ENCODE measurements at regions not wholly inside any gene's neighbourhood (a gene's known extent, or its start where the extent isn't known, plus 50 kb on each side); places are given as distances from the start of the nearest gene placed in this dataset.

- Histone ChIP-seq H3K4me2 (ENCODE audit: insufficient read depth, low read length) (no peak overlapping the region), H3K27ac (ENCODE audit: insufficient read depth, low read depth, low read length) (no peak overlapping the region), H3K9ac (replicated peaks; ENCODE audit: extremely low read depth, insufficient read depth, low read length) (no peak overlapping the region), H3K9me3 (replicated peaks; ENCODE audit: control insufficient read depth, insufficient read depth, low read length) (no peaks in the 10 kb centered on the region), H3K4me3 (replicated peaks in 1 of 3; ENCODE audit: insufficient read depth in 1 of 3, low read depth in 1 of 3, low read length in 3 of 3) (no peak overlapping the region), H3K79me2 (ENCODE audit: control insufficient read depth, insufficient read depth, low read length) (no peaks in the 10 kb centered on the region), H3K9me1 (replicated peaks; ENCODE audit: control insufficient read depth, extremely low read depth, insufficient read depth, low read length) (no peaks in the 10 kb centered on the region), H4K20me1 (replicated peaks; ENCODE audit: control insufficient read depth, extremely low read depth, insufficient read depth, low read length) (no peaks in the 10 kb centered on the region), H3K4me1 (ENCODE audit: control insufficient read depth, extremely low read depth, insufficient read depth, low read length) (no peaks in the 10 kb centered on the region), H3K27me3 (ENCODE audit: control insufficient read depth in 2 of 2, insufficient read depth in 2 of 2, low read length in 2 of 2) (no peaks in the 10 kb centered on the region), H2AFZ (ENCODE audit: low read depth, low read length) (no peak overlapping the region), H3K36me3 (ENCODE audit: control insufficient read depth in 2 of 2, extremely low read depth in 1 of 2, insufficient read depth in 2 of 2, low read length in 2 of 2) (no peaks in the 10 kb centered on the region)
- POLR2A ChIA-PET = no interaction called here
- no peak for FAIRE-seq
- TF ChIP-seq, protein P1, sequence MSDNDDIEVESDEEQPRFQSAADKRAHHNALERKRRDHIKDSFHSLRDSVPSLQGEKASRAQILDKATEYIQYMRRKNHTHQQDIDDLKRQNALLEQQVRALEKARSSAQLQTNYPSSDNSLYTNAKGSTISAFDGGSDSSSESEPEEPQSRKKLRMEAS (IDR thresholded peaks at IDR 0.05; ENCODE audit: insufficient read depth, insufficient read length) = no peak
- no peak for TF ChIP-seq EZH2 (IDR thresholded peaks at IDR 0.05; ENCODE audit: borderline replicate concordance, low read depth, low read length, severe bottlenecking)
- TF ChIP-seq MYC (IDR thresholded peaks at IDR 0.05; ENCODE audit: low read depth, low read length) = no peak
- no peak for TF ChIP-seq POLR2AphosphoS5 (IDR thresholded peaks at IDR 0.05; ENCODE audit: insufficient read depth, low read depth, low read length)
- TF ChIP-seq, protein P2, sequence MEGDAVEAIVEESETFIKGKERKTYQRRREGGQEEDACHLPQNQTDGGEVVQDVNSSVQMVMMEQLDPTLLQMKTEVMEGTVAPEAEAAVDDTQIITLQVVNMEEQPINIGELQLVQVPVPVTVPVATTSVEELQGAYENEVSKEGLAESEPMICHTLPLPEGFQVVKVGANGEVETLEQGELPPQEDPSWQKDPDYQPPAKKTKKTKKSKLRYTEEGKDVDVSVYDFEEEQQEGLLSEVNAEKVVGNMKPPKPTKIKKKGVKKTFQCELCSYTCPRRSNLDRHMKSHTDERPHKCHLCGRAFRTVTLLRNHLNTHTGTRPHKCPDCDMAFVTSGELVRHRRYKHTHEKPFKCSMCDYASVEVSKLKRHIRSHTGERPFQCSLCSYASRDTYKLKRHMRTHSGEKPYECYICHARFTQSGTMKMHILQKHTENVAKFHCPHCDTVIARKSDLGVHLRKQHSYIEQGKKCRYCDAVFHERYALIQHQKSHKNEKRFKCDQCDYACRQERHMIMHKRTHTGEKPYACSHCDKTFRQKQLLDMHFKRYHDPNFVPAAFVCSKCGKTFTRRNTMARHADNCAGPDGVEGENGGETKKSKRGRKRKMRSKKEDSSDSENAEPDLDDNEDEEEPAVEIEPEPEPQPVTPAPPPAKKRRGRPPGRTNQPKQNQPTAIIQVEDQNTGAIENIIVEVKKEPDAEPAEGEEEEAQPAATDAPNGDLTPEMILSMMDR (IDR thresholded peaks at IDR 0.05; ENCODE audit: extremely low read depth in 1 of 2, insufficient read depth in 1 of 2, low read depth in 1 of 2, low read length in 2 of 2) = no peak
- TF ChIP-seq GATA2 (IDR thresholded peaks at IDR 0.05; ENCODE audit: insufficient read depth, insufficient read length, low read depth, low read length) = no peak
- TF ChIP-seq POLR2A (IDR thresholded peaks at IDR 0.05; ENCODE audit: low read depth, low read length) = no peak
- TF ChIP-seq FOS (IDR thresholded peaks at IDR 0.05; ENCODE audit: borderline replicate concordance, insufficient read depth, low read length) = no peak
- no peak for TF ChIP-seq JUN (IDR thresholded peaks at IDR 0.05; ENCODE audit: borderline replicate concordance, insufficient read depth, insufficient read length, low read depth)
- intact Hi-C loops (cut with micrococcal nuclease) = no loop called here
- CTCF ChIA-PET = interaction anchor here (1.0 kb wide), 1 partner anchor 35 kb away, joined by 3 read pairs; no protein-coding TSS in a partner anchor
- no peak for DNase-seq (ENCODE audit: low read depth, low spot score)
- BruUV-seq (replicated peaks) = no TSS peak
- dilution Hi-C loops (cut with MboI; ENCODE audit: extremely low pct_ligation_motif_present, low sequenced_read_pairs) = no loop called here
Measured at GRCh38 chr9:13481274-13481673, 201.8 kb upstream of the MPDZ start.

Data from endothelial cell of umbilical vein (primary cell).